T follicular helper cell (primary cell): ENCODE measurements at regions not wholly inside any gene's neighbourhood (a gene's known extent, or its start where the extent isn't known, plus 50 kb on each side); places are given as distances from the start of the nearest gene placed in this dataset.
"Not testable (repeated sequence)": the region's sequence is repeated elsewhere in the genome, so short reads cannot be mapped to it uniquely, and the experiment has no call there.

Experiments
- DNase-seq: peaks from one replicate; pipeline ENCODE4 v3.0.0-alpha.2; 2020; ENCODE audit warnings: low read depth

DNA sequence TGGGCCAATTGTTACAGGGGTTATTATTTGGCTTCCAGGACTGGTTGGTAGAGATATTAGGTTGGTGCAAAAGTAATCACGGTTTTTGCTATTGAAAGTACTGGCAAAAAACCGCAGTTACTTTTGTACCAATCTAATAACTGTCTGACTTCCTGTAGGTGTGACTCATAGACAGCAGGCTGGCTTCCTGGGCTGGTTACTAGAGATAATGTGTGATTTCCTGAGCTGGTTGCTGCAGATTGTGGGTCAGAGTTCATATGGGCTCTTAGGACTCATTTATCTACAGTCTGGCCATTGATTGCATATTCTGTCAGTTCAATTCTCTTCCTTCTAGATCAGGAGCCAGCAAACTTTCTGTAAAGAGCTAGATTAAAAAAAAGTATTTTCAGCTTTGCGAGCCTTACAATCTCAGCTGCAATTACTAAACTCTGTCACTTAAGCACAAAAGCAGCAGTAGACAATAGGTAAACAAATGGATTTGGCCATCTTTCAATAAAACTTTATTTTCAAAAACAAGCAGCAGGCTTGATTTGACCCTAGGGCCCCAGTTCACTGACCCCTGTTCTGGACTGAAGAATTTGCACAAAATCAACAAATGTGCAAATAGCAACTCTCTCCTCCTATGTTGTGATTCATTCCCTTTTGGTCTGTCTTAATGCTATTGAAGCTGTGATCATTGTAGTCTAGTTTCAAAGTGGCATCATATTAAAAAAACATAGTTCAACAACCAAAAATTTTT is 50.8 kb upstream of the BOD1L1 start:
- DNase-seq = no peak

DNA sequence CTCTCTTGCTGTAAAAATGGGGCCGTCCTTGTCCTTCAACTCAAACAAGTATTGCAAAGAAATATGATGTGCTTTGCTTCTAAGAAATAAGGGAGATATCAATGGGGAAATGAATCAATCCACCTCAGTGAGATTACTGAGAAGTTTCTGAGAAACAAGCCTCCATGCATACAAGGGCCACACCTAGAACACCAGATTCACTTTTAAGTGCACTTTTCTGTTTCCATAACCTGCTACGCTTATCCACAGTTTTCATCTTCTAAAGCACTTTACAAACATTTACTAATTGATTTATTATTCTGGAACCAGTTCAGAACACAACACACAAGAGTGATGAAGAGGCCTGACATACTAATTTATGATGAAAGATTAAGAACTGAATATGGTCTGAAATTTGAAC is 54.0 kb upstream of the BOD1L1 start:
- no peak for DNase-seq

DNA sequence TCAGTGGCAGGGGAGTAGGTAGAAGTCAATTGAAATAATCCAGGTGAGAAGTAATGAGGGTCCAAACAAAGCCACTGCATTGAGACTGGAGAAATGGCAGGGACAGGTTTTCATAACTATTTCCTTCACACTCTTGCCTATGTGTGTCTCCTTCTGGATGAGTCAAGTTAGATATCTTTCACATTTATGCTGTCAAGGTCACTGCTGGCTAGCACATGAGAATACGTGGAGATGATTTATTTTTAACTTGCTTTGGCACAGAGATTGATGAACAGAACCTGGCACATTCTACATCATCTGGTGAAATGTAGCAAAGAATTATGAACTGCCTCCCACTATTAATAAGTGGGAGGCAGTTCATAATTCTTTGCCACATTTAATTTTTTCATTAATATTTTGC is 66.7 kb upstream of the BOD1L1 start:
- DNase-seq = no peak

DNA sequence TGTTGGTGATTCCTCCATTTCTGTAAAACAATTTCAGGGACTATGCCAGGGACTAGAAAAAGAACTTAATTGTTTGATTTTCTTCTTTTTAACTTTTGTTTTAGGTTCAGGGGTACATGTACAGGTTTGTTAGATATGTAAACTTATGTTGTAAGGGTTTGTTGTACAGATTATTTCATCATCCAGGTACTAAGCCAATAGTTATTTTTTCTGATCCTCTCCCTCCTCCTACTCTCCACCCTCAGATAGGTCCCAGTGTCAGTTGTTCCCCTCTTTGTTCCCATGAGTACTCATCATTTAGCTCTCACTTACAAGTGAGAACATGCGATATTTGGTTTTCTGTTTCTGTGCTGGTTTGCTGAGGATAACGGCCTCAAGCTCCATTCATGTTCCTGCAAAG is 70.8 kb upstream of the BOD1L1 start:
- no peak for DNase-seq

DNA sequence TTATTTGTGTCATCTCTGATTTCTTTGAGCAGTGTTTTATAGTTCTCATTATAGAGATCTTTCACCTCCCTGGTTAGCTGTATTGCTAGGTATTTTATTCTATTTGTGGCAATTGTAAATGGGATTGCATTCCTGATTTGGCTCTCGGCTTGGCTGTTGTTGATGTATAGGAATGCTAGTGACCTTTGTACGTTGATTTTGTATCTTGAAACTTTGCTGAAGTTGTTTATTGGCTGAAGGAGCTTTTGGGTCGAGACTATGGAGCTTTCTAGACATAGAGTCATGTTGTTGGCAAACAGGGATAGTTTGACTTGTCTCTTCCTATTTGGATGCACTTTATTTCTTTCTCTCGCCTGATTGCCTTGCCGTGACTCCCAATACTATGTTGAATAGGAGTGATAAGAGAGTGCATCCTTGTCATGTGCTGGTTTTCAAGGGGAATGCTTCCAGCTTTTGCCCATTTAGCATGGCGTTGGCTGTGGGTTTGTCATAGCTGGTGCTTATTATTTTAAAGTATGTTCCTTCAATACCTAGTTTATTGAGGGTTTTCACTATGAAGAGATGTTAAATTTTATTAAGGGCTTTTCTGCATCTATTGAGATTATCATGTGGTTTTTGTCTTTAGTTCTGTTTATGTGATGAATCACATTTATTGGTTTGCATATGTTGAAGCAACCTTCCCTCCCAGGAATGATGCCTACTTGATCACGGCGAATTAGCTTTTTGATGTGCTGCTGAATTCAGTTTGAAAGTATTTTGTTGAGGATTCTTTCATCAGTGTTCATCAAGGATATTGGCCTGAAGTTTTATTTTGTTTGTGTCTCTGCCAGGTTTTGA is 72.7 kb upstream of the BOD1L1 start:
- DNase-seq = no peak

DNA sequence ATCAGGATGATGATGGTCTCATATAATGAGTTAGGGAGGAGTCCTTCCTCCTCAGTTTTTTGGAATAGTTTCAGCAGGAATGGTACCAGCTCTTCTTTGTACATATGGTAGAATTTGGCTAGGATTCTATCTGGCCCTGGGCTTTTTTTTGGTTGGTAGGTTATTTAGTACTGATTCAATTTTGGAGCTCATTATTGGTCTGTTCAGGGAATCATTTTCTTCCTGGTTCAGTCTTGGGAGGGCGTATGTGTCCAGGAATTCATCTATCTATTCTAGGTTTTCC is 73.3 kb upstream of the BOD1L1 start:
- not testable (repeated sequence) for DNase-seq

DNA sequence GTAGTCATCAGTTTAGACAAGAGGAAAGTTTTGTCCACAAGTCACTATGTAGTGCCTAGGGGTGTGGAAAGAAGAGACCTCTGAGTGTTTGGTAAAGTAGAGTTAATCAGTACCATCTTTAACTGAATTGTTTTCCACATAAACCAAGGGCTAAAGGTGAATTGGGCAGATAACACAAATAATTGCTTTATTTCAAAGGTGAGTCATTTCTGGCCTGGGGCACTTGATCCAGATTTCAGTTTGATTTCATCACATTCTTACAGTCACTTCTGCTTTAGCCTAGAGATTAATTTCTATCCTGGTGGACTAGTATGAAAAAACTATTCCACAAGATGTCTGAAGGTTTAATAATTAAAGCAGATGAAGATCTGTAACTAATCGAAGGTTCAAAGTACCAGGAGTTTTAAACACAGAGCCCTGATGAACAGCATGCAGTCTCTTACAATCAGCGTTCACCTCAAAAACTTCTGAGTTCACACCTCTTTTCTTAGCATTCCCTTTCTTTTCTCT is 74.5 kb upstream of the BOD1L1 start:
- no peak for DNase-seq

DNA sequence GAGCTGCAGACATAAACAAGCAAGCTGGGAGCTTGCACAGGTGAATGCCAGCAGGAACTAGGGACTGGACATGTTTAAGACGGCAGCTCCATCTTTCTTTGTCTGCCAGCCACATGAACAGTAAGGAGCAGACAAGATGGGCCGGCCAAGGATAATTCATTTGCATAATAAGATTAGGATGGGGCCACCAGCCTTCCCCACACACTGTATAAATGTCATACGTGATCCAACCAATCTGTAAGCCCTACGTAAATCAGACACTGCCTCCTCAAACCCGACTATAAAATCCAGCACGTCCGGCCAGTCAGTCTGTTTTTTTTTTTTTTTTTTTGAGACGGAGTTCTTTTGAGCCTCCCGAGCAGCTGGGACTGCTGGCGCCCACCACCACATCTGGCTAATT is 75.6 kb upstream of the BOD1L1 start:
- no peak for DNase-seq

DNA sequence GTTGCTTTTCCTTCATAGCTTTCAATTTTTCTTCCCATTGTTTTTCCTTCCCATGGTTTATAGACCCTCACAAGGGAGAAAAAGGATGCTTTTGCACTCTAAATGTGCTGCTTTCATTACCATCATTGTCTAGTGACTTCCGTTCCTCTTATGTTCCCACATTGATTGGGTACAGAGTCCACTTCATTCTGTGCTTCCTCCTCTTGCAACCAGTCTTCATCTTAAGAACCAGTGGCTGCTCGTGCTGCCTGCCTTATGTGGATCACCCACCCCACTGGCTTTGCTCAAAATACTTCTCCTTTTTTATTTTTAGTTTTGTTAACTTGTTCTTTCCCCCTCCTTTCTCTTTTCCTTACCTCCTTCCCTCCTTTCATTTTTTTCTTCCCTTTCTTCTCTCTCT is 76.5 kb upstream of the BOD1L1 start:
- DNase-seq = no peak

DNA sequence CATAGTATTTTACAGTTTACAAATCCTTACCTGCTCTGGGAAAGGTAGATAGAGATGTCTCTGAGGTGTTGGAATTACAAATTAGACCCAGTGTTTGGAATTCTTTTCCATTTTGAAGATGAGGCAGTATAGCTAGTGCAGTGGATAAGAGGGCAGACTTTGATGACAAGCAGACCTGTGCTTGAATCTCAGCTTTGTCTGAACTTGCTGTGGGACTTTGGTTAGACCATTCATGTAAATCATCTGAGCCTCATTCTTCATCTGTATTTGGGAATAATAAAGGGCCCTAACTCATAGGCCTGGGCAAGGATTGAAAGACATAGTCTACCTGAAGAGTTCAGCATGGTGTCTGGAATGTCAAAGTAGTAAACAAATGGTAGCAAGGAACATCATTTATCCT is 77.2 kb upstream of the BOD1L1 start:
- DNase-seq = no peak

DNA sequence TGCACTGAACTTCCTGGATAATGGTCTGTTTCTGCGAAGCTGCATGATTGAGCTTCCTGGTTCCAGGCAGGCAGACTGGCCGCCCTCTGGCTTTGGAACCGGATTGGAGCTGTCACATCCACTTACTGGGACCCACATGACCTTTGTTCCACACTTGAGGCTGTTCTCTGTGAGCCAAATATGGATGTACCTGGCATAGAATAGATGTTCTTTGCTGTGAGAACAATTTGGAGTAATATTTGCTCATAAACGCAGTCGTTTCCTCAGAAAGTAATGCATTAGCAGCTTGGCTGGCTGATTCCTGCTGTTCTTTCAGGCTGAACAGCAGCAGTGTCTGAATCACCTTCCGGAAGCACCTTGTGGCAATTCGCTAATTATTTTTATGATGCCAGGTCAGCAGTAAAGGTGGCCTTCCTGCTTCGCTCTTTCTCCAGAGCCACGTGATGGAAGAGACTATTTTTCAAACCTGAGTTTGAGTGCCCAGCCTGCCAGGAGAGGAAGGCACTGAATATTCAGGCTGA is 78.1 kb upstream of the BOD1L1 start:
- no peak for DNase-seq

DNA sequence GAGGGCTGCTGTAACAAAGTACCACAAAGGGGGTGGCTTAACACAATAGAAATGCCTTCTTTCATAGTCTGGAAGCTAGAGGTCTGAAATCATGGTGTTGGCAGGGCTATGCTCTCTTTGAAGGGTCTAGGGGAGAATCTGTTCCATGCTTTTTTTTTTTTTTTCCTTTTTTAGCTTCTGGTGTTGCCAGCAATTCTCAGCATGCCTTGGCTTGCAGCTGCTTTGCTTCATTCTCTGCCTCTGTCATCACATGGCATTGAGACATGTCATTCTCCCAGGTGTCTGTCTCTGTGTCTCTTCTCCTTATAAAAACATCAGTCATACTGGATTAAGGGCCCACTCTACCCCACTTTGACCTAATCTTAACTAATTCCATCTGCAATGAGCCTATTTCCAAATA is 78.6 kb upstream of the BOD1L1 start:
- no peak for DNase-seq

DNA sequence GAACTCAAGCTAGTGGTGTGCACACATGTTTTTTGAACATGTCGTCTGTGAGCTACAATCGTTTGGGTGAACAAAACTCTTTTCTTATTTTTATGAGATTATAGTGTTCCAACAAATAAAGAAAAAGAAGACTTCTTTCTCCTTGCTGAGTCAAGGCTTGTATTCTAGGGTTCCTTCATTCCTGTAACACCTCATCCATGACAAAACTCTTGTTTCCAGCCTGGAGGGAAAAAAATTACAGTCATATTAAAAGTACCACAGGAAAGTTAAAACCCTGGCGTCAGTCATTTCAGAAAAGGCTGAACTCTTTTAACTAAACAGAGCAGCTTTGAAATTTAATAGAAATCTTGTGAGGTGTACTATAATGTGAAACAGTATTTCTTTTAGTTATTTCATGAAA is 79.2 kb upstream of the BOD1L1 start:
- DNase-seq = no peak

DNA sequence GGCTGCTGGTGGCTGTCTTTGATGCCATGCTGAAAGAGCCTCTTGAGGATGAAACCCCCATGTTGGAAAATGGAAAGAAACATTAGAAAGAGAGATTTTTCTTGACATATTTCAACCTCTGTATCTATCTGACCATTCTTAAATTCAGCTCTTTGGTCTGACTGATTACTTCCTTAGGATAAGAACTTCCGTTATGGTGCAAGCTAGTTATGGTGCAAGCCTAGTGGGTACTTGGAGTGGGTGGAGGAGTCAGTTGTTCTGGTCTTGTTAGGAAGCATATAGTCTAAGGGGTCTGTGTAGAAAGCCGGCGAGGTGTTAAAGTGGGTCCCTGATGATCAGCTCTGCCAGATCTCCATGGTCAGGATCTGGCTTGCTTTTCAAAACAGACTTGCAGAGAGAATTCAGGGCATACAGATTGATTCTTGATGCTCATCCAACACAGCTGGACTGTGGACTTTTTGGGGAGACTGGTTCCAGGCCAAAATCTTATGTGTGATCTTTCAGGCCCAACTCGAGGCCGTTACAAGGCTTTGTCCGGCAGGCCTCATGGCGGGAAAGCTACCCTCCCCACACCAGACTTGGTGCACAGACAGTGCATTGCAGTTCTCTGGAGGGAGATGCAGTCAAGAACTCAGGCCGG is 82.8 kb upstream of the BOD1L1 start:
- no peak for DNase-seq

DNA sequence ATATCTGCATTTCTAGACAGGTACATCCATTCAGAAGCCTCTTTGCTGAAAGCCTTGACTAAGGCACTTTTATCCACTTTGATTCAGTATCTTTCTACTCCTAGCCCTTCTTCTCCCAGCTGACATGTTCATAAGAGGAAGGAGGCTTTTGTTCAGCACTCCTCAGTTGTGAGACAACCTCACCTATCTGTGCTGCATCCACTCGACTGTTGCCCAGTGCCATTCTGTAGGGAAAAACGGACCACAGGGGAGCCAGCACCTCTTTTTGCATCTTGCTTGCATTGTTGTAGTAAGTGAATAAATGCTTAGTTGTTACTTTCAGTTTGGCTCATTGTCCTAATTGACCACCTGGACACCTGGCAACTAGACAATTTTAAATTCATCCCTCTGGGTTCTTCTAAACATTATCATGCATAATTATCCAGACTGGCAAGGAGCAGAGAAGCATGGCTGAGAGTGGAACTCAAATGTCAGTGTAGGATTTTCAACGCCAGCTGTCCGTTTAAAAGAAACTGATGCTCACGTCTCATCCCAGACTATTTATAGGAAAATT is 83.8 kb upstream of the BOD1L1 start:
- no peak for DNase-seq

DNA sequence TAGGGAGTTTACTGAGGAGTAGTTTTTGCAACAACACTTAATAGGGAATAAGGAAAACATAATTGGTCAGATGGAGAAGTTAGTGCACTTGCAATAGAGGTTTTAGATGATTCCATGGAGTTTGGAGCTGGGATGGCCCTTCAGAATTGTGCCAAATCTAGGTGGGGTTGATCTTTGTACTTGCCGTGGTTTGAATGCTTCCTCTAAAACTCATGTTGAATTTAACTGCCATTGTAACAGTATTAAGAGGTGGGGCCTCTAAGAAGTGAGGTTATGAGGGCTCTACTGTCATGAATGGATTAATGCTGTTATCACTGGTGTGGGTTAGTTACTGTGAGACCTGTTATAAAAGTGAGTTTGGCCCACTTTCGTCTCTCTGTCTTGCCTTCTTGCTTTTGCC is 94.4 kb upstream of the BOD1L1 start:
- DNase-seq = no peak

DNA sequence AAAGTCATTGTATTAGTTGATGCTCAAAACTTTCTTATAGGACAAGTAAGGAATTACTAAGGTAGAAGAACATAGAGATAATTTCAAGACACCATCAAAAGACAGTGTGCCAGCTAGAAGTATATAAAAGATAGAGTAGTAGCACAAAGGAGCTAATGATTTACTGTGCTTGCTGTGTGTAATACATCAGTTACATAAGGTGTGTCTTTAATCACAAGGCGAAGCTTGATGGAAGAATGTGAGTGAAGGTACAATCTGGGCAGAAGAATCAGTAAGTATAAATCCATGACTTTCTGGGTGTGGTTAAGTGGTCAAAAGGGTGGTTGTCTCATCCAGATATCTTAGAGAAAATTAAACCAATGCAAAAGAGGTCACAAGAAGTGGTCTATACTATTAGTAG is 95.1 kb upstream of the BOD1L1 start:
- DNase-seq = no peak

DNA sequence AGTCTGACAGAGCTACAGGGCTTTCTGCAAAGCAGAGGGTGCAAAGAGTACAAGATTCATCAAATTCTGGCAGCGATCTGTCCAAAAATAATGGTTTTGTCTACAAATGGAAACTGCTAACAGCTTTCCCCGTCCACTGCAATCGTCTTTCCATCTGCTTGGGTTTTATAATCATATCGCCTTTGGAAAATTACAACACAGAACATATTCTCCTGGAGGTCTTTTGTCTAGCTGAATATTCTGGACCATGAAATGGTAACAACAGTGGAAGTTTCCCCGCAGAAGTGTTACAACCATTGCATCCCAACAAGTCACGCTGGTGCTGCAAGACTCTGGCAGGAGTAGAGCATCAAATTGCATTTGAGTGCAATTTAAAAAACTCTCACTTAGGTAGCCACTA is 101.2 kb upstream of the BOD1L1 start:
- no peak for DNase-seq

DNA sequence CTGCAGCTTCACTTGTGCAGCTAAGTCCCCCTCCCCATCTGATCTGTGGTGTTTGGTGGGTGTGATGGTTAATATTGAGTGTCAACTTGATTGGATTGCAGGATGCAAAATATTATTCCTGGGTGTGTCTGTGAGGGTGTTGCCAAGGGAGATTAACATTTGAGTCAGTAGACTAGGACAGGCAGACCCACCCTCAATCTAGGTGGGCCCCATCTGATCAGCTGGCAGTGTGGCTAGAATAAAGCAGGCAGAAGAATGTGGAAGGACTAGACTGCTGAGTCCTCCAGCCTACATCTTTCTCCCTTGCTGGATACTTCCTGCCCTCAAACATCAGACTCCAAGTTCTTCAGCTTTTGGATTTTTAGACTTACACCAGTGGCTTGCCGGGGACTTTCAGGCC is 103.5 kb upstream of the BOD1L1 start:
- no peak for DNase-seq

DNA sequence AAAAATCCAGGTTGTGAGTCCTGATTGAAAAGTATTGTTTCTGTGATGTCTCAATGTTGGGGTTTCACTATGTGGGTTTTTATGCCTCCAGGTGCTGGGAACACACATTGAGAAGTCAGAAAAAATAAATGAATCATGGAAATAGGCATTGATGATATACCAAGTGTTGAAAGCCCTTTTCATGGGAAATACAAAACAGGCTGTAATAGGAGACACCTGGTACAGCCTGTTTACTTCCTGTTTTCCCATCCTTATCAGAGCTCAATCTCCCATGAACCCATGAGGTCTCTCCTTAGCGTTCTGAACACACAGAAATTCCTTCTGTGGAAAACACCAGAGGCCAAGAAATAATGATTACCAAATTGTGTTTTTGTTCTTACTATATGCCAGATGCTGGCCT is 106.3 kb upstream of the BOD1L1 start:
- no peak for DNase-seq

DNA sequence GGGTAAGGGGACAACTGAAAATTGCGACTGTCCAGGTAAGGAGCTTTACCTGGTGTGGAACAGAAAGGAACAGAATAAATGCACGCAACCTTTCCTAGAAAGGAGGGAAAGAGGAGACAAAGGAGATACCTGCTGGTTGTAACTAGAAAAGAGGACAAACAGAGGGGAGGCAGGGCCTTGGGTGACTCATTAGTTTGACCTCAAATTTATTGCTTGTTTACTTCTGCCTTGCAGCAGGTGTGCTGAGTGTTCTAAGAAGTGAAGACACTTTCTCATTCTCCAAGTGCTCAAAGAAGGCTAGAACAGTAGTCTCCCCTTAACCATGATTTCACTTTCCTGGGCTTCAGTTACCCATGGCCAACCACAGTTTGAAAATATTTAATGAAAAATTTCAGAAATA is 123.1 kb upstream of the BOD1L1 start:
- DNase-seq = no peak

DNA sequence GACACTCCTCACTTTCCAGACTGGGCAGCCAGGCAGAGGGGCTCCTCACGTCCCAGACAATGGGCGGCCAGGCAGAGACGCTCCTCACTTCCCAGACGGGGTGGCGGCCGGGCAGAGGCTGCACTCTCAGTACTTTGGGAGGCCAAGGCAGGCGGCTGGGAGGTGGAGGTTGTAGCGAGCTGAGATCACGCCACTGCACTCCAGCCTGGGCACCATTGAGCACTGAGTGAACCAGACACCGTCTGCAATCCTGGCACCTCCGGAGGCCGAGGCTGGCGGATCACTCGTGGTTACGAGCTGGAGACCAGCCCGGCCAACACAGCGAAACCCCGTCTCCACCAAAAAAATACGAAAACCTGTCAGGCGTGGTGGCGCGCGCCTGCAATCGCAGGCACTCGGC is 134.1 kb upstream of the BOD1L1 start:
- not testable (repeated sequence) for DNase-seq

DNA sequence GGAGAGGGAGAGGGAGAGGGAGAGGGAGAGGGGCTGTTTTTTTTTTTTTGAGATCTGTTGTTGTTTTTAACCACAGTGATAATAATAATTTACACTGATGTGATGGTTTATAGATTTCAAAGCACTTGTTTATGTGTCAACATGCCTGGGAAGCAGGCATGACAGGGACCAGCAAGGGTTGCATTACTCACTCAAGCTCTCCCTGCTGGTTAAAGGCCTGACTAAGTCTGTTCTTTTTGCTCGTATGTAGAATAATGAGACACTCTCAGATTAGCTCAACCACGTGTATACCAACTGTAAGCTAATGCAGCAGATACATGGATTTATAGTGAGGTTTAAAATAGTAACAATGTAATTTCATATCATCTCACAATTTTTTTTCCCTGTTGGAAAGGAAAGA is 134.6 kb upstream of the BOD1L1 start:
- no peak for DNase-seq
